Gastrocnemius medialis (tissue), 4 donors: ENCODE measurements at regions not wholly inside any gene's neighbourhood (a gene's known extent, or its start where the extent isn't known, plus 50 kb on each side); places are given as distances from the start of the nearest gene placed in this dataset.
"Not testable (repeated sequence)": the region's sequence is repeated elsewhere in the genome, so short reads cannot be mapped to it uniquely, and the experiment has no call there.

Experiments
- POLR2A ChIP-seq, 2 donors: fragments of 450-650 bp; IDR thresholded peaks; one replicate each; pipeline ENCODE4 v1.6.1; 2017; ENCODE audit warnings: antibody characterized with exemption in 2 of 2, mild to moderate bottlenecking in 2 of 2, moderate library complexity in 2 of 2
- TF ChIP-seq, protein P1 (sequence below), 5 experiments: fragments of 450-650 bp in 3 of 5; fragments of 200-600 bp in 2 of 5; sonication (generic) in 2 of 5; IDR thresholded peaks in 4 of 5; conservative IDR thresholded peaks in 1 of 5; 1 replicate in 4 of 5; 2 replicates in 1 of 5; pipeline ENCODE4 v1.5.1; 2016 to 2019; ENCODE audit warnings: antibody characterized with exemption in 5 of 5, mild to moderate bottlenecking in 3 of 5, moderate library complexity in 3 of 5

DNA sequence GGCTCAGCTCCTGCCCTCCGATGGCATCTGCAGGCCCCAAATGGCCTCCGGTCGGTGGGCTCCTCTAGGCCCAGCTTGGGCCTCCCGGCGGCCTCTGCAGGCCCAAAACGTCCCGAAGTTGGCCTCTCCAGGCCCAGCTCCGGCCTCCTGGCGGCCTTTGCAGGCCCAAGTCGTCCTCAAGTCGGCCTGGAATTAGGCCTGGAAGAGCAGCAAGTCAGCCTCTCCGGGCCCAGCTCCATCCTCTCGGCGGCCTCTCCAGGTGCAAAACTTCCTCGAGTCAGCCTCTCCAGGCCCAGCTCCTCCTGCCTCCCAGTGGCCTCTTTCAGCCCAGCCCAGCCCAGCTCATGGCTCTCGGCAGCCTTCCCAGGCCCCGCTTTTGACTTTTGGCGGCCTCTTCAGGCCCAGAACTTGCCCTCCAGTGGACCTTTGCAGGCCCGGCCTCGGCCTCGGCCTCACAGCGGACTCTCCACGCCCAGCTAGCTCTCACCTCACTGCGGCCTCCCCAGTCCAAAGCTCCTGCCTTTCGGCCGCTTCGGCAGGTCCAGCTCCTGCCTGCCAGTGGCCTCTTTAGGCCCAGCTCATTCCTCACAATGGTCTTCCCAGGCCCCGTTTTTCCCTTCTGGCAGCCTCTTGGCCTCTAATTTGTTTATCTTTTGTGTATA is 357.3 kb downstream of the ZNF37A start:
- TF ChIP-seq, protein P1, sequence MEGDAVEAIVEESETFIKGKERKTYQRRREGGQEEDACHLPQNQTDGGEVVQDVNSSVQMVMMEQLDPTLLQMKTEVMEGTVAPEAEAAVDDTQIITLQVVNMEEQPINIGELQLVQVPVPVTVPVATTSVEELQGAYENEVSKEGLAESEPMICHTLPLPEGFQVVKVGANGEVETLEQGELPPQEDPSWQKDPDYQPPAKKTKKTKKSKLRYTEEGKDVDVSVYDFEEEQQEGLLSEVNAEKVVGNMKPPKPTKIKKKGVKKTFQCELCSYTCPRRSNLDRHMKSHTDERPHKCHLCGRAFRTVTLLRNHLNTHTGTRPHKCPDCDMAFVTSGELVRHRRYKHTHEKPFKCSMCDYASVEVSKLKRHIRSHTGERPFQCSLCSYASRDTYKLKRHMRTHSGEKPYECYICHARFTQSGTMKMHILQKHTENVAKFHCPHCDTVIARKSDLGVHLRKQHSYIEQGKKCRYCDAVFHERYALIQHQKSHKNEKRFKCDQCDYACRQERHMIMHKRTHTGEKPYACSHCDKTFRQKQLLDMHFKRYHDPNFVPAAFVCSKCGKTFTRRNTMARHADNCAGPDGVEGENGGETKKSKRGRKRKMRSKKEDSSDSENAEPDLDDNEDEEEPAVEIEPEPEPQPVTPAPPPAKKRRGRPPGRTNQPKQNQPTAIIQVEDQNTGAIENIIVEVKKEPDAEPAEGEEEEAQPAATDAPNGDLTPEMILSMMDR (IDR thresholded peaks at IDR 0.05 in 4 of 5, conservative IDR thresholded peaks at IDR 0.05 in 1 of 5): not testable (repeated sequence)
- not testable (repeated sequence) for TF ChIP-seq POLR2A (IDR thresholded peaks at IDR 0.05)
